ENCODE measurements at regions not wholly inside any gene's neighbourhood (a gene's known extent, or its start where the extent isn't known, plus 50 kb on each side); places are given as distances from the start of the nearest gene placed in this dataset.

DNA sequence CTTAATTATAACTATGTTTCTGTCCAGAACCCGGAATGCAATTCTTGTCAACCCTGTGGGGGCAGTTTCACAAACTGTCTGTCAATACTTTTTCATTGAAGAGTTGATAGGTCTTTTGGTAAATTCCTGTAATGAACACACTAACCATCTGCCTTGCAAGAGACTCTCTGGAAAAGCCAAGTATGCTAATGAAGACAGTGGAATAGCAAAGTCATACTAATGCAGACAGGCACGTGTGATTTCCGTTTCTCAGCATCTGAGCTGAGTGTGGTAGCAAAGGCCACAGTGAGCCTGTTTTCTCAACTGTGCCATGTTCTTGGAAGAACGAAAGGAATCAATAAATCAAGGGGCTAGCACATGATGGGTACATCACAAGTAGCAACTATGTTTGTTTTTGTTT lies 494.1 kb upstream of the NRP1 start:
- Histone ChIP-seq H3K9me3 (no peaks in the 10 kb centered on the region), H3K36me3 (no peaks in the 10 kb centered on the region), H3K4me1 (no peaks in the 10 kb centered on the region), H3K27me3 (no peaks in the 10 kb centered on the region), H3K27ac (no peak overlapping the region), H3K4me3 (no peak overlapping the region)
- TF ChIP-seq, protein P1, sequence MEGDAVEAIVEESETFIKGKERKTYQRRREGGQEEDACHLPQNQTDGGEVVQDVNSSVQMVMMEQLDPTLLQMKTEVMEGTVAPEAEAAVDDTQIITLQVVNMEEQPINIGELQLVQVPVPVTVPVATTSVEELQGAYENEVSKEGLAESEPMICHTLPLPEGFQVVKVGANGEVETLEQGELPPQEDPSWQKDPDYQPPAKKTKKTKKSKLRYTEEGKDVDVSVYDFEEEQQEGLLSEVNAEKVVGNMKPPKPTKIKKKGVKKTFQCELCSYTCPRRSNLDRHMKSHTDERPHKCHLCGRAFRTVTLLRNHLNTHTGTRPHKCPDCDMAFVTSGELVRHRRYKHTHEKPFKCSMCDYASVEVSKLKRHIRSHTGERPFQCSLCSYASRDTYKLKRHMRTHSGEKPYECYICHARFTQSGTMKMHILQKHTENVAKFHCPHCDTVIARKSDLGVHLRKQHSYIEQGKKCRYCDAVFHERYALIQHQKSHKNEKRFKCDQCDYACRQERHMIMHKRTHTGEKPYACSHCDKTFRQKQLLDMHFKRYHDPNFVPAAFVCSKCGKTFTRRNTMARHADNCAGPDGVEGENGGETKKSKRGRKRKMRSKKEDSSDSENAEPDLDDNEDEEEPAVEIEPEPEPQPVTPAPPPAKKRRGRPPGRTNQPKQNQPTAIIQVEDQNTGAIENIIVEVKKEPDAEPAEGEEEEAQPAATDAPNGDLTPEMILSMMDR (IDR thresholded peaks at IDR 0.05): no peak
- WGBS, 2 donors: 93% methylated on average over 4 of the region's 4 CpGs
- DNase-seq: no peak
- ATAC-seq: no peak
- intact Hi-C loops (cut with DNase I): no loop called here

DNA sequence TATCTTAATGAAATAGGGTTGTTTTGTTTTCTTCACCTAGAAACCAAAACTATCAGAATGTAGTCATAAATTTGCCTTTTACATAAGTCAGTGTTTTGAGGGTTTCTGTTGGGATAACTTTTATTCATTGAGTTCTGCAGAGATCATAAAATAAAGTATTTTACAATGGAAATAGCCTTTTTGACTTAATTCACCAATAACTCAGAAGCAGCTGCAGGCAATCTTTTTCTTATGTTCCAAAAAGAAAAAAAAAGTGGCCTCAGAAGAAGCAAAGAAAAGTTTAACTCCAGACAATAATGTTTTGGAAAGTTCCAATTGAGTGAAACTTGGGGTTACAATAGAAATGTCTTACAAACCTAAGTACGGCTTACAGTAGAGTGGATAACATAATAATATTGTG lies 491.7 kb upstream of the NRP1 start:
- TF ChIP-seq, protein P1 (IDR thresholded peaks at IDR 0.05): no peak
- Histone ChIP-seq H3K9me3 (no peaks in the 10 kb centered on the region), H3K36me3 (no peaks in the 10 kb centered on the region), H3K4me3 (no peak overlapping the region), H3K27me3 (no peaks in the 10 kb centered on the region), H3K4me1 (peaks cover 0 to 5% (median 0%) of the 10 kb centered on the region in 9 donors), H3K27ac (no peak overlapping the region)
- DNase-seq (no peak), ATAC-seq (no peak)
- WGBS, 2 donors: 92 to 98% methylated on average over 1 of the region's 1 CpG
- intact Hi-C loops (cut with DNase I): no loop called here

DNA sequence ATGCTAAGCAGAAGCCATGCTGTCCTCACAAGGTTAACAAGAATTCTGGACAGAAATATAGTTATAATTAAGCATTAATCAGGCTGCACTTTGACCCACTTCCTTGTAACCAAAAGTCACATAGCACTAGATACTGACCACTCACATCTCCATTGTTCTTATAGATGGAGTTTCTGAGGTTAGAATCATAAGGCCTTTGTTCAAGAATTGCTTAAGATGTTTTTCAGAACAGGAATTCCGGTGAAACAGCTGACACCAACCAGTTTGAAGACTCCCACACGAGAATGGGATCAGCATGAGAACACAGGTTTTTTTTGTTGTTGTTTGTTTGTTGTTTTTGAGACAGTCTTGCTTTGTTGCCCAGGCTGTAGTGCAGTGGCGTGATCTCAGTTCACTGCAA lies 488.3 kb upstream of the NRP1 start:
- Histone ChIP-seq H3K9me3 (no peaks in the 10 kb centered on the region), H3K27ac (no peak overlapping the region), H3K36me3 (no peaks in the 10 kb centered on the region), H3K4me1 (peaks cover 0 to 18% (median 0%) of the 10 kb centered on the region in 9 donors), H3K4me3 (no peak overlapping the region), H3K27me3 (no peaks in the 10 kb centered on the region)
- TF ChIP-seq, protein P1 (IDR thresholded peaks at IDR 0.05): no peak
- ATAC-seq (no peak), DNase-seq (no peak)
- 79 to 90% methylated on average over 3 of the region's 3 CpGs for WGBS, 2 donors
- intact Hi-C loops (cut with DNase I): no loop called here

DNA sequence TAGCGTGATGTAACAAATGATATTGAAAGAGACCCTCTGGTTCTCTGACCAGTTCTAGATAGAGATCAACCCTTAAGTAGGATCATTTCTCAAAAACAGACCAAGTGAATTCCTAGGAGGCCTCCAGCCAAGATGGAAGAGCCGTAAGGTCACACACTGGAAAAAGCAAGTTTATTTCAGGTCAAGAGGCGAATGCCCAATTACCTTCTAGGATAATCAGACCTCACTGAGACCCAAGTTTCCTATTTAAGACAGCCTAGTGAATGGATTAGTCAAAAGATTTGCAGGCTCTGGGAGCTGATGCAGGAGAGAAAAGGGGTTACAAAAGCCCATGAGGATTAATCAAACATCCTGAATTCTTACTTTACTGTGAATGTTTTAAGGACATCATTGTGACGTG lies 486.1 kb upstream of the NRP1 start:
- intact Hi-C loops (cut with DNase I): no loop called here
- H3K4me1 ChIP-seq: peaks cover 0 to 18% (median 0%) of the 10 kb centered on the region in 9 donors
- H3K4me3 ChIP-seq: no peak overlapping the region
- TF ChIP-seq, protein P1 (IDR thresholded peaks at IDR 0.05): no peak
- H3K36me3 ChIP-seq: no peaks in the 10 kb centered on the region
- WGBS, 2 donors: 63 to 84% methylated on average over 4 of the region's 4 CpGs
- DNase-seq: no peak
- ATAC-seq: no peak
- no peak overlapping the region for H3K27ac ChIP-seq
- H3K27me3 ChIP-seq: no peaks in the 10 kb centered on the region
- H3K9me3 ChIP-seq: no peaks in the 10 kb centered on the region

DNA sequence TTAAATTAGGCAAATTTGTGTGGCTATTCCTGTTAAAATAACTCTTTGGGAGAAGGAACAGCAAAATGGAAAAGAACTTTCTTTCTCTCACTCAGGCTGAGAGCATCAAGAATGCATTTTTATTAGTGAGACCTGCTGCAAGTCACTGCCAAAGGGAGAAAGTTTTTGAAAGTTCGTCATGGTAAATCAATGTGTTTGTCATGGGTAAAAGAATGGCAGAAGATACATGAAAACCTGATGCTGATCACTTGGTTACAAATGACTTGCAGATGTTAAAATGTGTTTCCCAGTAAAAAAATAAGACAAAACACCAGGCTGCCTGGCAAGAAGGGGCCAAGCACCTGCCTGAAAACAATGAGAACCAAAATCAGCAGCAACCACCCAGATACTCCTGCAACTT lies 484.7 kb upstream of the NRP1 start:
- Histone ChIP-seq H3K27ac (no peak overlapping the region), H3K9me3 (no peaks in the 10 kb centered on the region), H3K27me3 (no peaks in the 10 kb centered on the region), H3K4me1 (peaks cover 0 to 18% (median 0%) of the 10 kb centered on the region in 9 donors), H3K4me3 (no peak overlapping the region), H3K36me3 (no peaks in the 10 kb centered on the region)
- 70 to 74% methylated on average over 1 of the region's 1 CpG for WGBS, 2 donors
- intact Hi-C loops (cut with DNase I): no loop called here
- TF ChIP-seq, protein P1 (IDR thresholded peaks at IDR 0.05): no peak
- no peak for DNase-seq
- ATAC-seq: no peak
